ENCODE measurements at regions not wholly inside any gene's neighbourhood (a gene's known extent, or its start where the extent isn't known, plus 50 kb on each side); places are given as distances from the start of the nearest gene placed in this dataset.

DNA sequence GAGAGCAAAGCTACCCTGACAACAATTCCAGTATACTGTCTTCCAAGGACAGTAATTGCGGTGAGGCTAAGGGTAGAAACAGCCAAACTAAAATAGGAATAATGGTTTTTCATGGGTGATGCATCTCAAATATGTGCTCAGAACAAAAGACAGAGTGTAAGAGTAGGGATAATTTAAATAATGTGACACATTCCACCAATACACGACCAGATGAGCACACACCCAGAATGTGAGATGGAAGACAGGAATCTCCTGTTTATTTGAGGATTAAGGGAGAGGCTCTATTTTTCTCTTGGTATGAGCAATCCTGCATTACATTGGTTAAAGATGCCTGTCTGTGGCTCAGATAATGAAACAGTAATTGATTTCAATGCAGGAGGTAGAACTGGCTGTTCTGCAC lies 292.9 kb upstream of the ZFP64 start:
- Histone ChIP-seq H3K27ac (ENCODE audit: low read length) (no peak overlapping the region), H3F3A (ENCODE audit: insufficient read depth, low read length) (no peaks in the 10 kb centered on the region), H3K4me1 (ENCODE audit: low read length) (no peaks in the 10 kb centered on the region), H2AFZ (ENCODE audit: low read length) (no peak overlapping the region), H3K4me3 (ENCODE audit: low read length) (no peak overlapping the region), H3K4me2 (ENCODE audit: low read depth, low read length) (no peak overlapping the region), H3K27me3 (replicated peaks; ENCODE audit: insufficient read depth, low read length) (no peaks in the 10 kb centered on the region), H3K9ac (ENCODE audit: low read length) (no peak overlapping the region), H3K9me3 (replicated peaks; ENCODE audit: insufficient read depth, low read length) (no peaks in the 10 kb centered on the region), H3K36me3 (replicated peaks; ENCODE audit: insufficient read depth, low read length) (no peaks in the 10 kb centered on the region), H3K9me2 (replicated peaks; ENCODE audit: insufficient read depth, low read length) (no peaks in the 10 kb centered on the region), H3K79me2 (ENCODE audit: low read length) (no peaks in the 10 kb centered on the region), H4K20me1 (ENCODE audit: insufficient read depth, low read length) (no peaks in the 10 kb centered on the region)
- TF ChIP-seq EZH2 (optimal IDR thresholded peaks at IDR 0.05; ENCODE audit: low read depth, low read length) (no peak), EZH2phosphoT487 (IDR thresholded peaks at IDR 0.05; ENCODE audit: low read length) (no peak)
- TF ChIP-seq, protein P1, sequence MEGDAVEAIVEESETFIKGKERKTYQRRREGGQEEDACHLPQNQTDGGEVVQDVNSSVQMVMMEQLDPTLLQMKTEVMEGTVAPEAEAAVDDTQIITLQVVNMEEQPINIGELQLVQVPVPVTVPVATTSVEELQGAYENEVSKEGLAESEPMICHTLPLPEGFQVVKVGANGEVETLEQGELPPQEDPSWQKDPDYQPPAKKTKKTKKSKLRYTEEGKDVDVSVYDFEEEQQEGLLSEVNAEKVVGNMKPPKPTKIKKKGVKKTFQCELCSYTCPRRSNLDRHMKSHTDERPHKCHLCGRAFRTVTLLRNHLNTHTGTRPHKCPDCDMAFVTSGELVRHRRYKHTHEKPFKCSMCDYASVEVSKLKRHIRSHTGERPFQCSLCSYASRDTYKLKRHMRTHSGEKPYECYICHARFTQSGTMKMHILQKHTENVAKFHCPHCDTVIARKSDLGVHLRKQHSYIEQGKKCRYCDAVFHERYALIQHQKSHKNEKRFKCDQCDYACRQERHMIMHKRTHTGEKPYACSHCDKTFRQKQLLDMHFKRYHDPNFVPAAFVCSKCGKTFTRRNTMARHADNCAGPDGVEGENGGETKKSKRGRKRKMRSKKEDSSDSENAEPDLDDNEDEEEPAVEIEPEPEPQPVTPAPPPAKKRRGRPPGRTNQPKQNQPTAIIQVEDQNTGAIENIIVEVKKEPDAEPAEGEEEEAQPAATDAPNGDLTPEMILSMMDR (IDR thresholded peaks at IDR 0.05; ENCODE audit: low read length), result no peak
- no peak for DNase-seq

DNA sequence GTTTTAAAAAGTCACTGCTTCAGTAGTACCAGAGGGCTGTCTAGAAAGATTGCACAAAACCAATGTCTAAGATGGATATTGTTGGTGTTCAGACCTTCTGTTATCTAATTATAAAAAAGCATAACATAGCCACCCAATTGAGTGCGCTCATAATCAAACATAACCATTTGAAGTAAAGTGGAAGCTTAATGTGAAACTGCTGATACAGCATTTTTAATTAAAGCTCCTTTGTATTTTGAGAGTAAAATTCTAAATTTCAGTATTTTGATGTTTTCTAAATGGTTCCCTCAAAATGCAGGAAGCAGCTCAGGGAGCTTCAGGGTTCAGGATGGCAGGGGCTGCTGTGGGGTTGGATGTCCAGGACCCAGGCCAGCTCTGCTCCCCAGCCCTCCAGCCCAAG lies 291.8 kb upstream of the ZFP64 start:
- H2AFZ ChIP-seq (ENCODE audit: low read length), result no peak overlapping the region
- H3K4me2 ChIP-seq (ENCODE audit: low read depth, low read length), result no peak overlapping the region
- H3K79me2 ChIP-seq (ENCODE audit: low read length), result no peaks in the 10 kb centered on the region
- no peaks in the 10 kb centered on the region for H3K4me1 ChIP-seq (ENCODE audit: low read length)
- no peaks in the 10 kb centered on the region for H3F3A ChIP-seq (ENCODE audit: insufficient read depth, low read length)
- H3K27me3 ChIP-seq (replicated peaks; ENCODE audit: insufficient read depth, low read length), result no peaks in the 10 kb centered on the region
- H3K9ac ChIP-seq (ENCODE audit: low read length), result no peak overlapping the region
- H3K9me3 ChIP-seq (replicated peaks; ENCODE audit: insufficient read depth, low read length), result no peaks in the 10 kb centered on the region
- no peaks in the 10 kb centered on the region for H3K9me2 ChIP-seq (replicated peaks; ENCODE audit: insufficient read depth, low read length)
- no peak for DNase-seq
- no peak overlapping the region for H3K27ac ChIP-seq (ENCODE audit: low read length)
- no peaks in the 10 kb centered on the region for H3K36me3 ChIP-seq (replicated peaks; ENCODE audit: insufficient read depth, low read length)
- TF ChIP-seq EZH2phosphoT487 (IDR thresholded peaks at IDR 0.05; ENCODE audit: low read length) (no peak), EZH2 (optimal IDR thresholded peaks at IDR 0.05; ENCODE audit: low read depth, low read length) (no peak)
- TF ChIP-seq, protein P1 (IDR thresholded peaks at IDR 0.05; ENCODE audit: low read length), result no peak
- H3K4me3 ChIP-seq (ENCODE audit: low read length), result no peak overlapping the region
- H4K20me1 ChIP-seq (ENCODE audit: insufficient read depth, low read length), result no peaks in the 10 kb centered on the region

DNA sequence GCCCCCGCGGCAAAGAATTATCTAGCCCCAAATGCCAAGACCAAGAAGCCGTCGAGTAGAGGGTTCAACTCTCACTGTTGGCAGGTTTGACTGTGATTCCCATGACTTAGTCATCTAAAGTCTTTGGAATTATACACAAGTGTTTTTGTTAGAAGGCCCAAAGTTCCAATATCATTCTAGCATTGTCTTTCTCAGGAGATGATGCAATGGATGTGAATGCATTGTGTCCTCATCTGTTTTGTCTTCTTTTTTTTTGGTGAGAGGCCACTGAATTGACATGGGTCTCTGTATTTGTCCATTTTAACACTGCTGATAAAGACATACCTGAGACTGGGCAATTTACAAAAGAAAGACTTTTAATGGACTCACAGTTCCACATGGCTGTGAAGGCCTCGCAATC lies 290.5 kb upstream of the ZFP64 start:
- no peak for DNase-seq
- Histone ChIP-seq H3K4me3 (ENCODE audit: low read length) (no peak overlapping the region), H3K4me1 (ENCODE audit: low read length) (no peaks in the 10 kb centered on the region), H4K20me1 (ENCODE audit: insufficient read depth, low read length) (no peaks in the 10 kb centered on the region), H3K27ac (ENCODE audit: low read length) (no peak overlapping the region), H3K9me2 (replicated peaks; ENCODE audit: insufficient read depth, low read length) (no peaks in the 10 kb centered on the region), H3K36me3 (replicated peaks; ENCODE audit: insufficient read depth, low read length) (no peaks in the 10 kb centered on the region), H3K4me2 (ENCODE audit: low read depth, low read length) (no peak overlapping the region), H2AFZ (ENCODE audit: low read length) (no peak overlapping the region), H3K27me3 (replicated peaks; ENCODE audit: insufficient read depth, low read length) (no peaks in the 10 kb centered on the region), H3K79me2 (ENCODE audit: low read length) (no peaks in the 10 kb centered on the region), H3K9ac (ENCODE audit: low read length) (no peak overlapping the region), H3K9me3 (replicated peaks; ENCODE audit: insufficient read depth, low read length) (no peaks in the 10 kb centered on the region), H3F3A (ENCODE audit: insufficient read depth, low read length) (no peaks in the 10 kb centered on the region)
- TF ChIP-seq EZH2 (optimal IDR thresholded peaks at IDR 0.05; ENCODE audit: low read depth, low read length) (no peak), EZH2phosphoT487 (IDR thresholded peaks at IDR 0.05; ENCODE audit: low read length) (no peak)
- TF ChIP-seq, protein P1 (IDR thresholded peaks at IDR 0.05; ENCODE audit: low read length), result no peak

Measured in MM.1S (cell line).